Stimulated activated CD4-positive, alpha-beta T cell treated with anti-CD3 and anti-CD28 coated beads, Interleukin-4, amount 100 ng/mL, for 24 hours (primary cell): ENCODE measurements at regions not wholly inside any gene's neighbourhood (a gene's known extent, or its start where the extent isn't known, plus 50 kb on each side); places are given as distances from the start of the nearest gene placed in this dataset.

Source experiments
- DNase-seq: peaks from one replicate; pipeline ENCODE4 v3.0.0-alpha.2; 2020

GRCh38 chr18:25425024-25425423 is 73.1 kb upstream of the ZNF521 start:
- DNase-seq: no peak

- no peak for DNase-seq
Measured at GRCh38 chr18:25423760-25424159, 71.8 kb upstream of the ZNF521 start.

GRCh38 chr18:25423267-25423666 is 71.3 kb upstream of the ZNF521 start:
- no peak for DNase-seq

- DNase-seq: no peak
Measured at GRCh38 chr18:25422230-25422629, 70.3 kb upstream of the ZNF521 start.

GRCh38 chr18:25420077-25420825 is 68.3 kb upstream of the ZNF521 start:
- DNase-seq: no peak

GRCh38 chr18:25416374-25416773 is 64.4 kb upstream of the ZNF521 start:
- DNase-seq: no peak

- DNase-seq: no peak
Measured at GRCh38 chr18:25409971-25410370, 58.0 kb upstream of the ZNF521 start.

- no peak for DNase-seq
Measured at GRCh38 chr18:25408293-25408692, 56.3 kb upstream of the ZNF521 start.
